HG03045 (cell line): ENCODE measurements at regions not wholly inside any gene's neighbourhood (a gene's known extent, or its start where the extent isn't known, plus 50 kb on each side); places are given as distances from the start of the nearest gene placed in this dataset.
"Not testable (repeated sequence)": the region's sequence is repeated elsewhere in the genome, so short reads cannot be mapped to it uniquely, and the experiment has no call there.

Source experiments
- ATAC-seq: cut with Tn5 transposase; IDR thresholded peaks from one replicate; pipeline ENCODE4 v1.9.1; 2021; ENCODE audit warnings: mild to moderate bottlenecking, moderate library complexity; ENCODE audit not compliant: unreplicated experiment

DNA sequence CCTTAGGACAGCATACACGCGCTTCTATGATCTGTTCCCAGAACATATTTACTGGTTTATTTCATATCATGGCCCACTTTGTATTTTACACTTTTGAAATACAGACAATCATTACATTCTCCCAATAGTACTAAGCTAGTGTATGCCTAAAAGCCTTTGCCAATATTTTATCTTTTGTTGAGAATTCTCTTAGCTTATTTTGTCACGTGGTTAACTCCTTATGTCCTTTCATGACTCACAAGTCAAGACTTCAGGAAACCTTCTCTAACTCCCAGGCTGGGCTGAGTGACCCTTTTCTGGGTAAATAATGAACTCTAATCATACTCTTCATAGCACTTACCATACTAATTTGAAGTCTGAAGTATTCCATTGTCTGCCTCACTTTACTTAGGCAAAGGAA is 444.8 kb downstream of the ZNF33B start:
- not testable (repeated sequence) for ATAC-seq

- not testable (repeated sequence) for ATAC-seq
Observed at GRCh38 chr10:42192450-42192849, 445.9 kb downstream of the ZNF33B start.

DNA sequence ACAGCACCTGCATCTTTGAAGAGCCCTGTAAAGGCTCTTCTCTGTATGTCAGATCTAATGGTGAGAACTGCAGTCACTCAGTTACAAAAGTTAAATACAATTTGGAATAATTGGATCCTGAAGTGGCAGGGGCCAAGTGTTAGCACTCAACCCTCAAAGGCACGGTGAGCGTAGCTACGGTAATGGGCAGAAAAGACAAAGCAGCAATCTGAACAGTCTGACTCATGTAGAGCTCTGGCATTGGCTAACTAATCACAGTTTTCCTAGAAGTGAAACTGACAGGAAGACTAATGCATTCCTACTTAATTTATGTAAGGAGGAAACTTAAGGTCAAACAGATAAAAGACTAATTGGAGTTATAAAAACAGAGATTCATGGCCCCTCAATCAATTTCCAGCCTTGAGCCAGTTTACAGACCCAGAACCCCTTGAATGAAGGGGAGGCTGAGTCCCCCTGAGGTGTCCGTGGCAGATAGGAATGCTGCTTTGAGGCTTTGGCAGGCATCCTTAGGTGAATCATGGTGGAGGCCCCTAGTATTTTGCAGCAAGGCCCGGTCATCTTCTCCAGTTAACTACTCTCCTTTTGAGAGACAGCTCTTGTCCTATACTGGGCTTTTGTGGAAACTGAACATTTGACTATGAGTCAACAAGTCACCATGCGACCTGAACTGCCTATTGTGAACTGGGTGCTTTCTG is 450.7 kb downstream of the ZNF33B start:
- not testable (repeated sequence) for ATAC-seq

DNA sequence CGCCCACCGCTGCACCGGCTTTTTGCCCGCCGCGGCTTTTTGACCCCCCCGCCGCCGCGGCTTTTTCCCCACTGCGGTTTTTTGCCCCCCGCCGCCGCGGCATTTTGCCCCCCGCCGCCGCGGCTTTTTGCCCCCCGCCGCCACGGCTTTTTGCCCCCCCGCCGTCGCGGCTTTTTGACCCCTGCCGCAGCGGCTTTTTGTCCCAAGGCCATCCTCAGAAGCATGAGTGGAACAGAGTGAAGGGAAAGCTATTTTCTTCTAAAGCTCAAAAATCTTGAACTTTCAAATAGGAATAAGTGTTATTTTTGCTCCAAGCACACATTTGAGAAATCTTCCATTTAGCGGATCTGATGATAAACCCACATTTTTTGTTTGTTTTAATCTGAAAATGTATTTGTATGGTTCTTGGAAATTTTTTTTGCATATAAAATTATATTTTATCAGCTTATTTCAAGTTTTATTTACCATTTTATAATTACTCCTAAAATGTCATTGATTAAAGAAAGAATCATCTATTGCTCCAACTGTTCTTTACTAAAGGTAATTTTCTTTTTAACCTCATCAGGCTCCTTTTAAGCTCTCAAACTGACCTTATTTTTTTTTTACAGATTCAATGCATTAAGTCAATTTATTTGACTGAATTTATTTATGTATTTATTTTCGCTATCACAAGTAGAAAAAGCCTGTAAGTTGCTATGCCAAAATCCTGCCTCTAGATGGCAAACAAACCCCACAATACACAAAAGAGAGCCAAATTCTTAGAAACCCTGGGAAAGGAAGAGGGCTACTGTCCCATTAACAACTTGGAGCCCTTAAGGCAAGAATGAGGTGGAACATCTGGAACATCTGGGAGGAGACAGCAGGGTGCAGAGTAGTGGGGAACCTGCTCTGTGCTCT is 460.3 kb downstream of the ZNF33B start:
- not testable (repeated sequence) for ATAC-seq

- ATAC-seq, result no peak
Observed at GRCh38 chr10:42177077-42177792, 461.1 kb downstream of the ZNF33B start.

DNA sequence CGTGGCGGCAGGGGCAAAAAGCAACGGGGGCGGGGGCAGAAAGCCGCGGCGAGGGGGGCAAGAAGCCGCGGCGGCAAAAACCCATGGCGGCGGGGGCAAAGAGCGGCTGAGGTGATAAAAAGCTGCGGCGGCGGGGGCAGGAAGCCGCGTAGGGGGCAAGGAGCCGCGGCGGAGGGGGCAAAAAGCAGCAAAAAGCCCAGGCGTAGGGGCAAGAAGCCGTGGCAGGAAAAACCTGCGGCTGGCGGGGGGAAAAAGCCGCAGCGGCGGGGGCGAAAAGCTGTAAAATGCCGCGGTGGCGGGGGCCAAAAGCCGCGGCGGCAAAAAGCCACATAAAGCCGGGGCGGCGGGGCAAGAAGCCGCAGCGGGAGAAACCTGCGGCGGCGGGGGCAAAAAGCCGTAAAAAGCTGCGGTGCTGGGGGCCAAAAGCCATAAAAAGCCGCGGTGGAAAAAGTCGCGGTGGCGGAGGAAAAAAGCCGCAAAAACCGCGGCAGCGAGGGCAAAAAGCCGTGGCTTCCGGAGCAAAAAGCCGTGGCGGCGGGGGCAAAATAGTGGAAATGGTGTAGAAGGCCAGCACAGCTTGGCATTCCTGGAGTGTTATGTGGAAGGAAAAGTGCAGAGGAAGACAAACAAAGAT is 487.8 kb downstream of the ZNF33B start:
- ATAC-seq, result no peak

GRCh38 chr10:42149722-42150427 is 488.5 kb downstream of the ZNF33B start:
- ATAC-seq, result no peak

- no peak for ATAC-seq
Observed at GRCh38 chr10:42149027-42149700, 489.2 kb downstream of the ZNF33B start.

GRCh38 chr10:42146165-42146564 is 492.2 kb downstream of the ZNF33B start:
- ATAC-seq, result not testable (repeated sequence)

GRCh38 chr10:42138023-42138422 is 500.3 kb downstream of the ZNF33B start:
- not testable (repeated sequence) for ATAC-seq

GRCh38 chr10:42113158-42113450 is 525.3 kb downstream of the ZNF33B start:
- ATAC-seq, result no peak

GRCh38 chr10:42112331-42113157 is 525.8 kb downstream of the ZNF33B start:
- no peak for ATAC-seq

DNA sequence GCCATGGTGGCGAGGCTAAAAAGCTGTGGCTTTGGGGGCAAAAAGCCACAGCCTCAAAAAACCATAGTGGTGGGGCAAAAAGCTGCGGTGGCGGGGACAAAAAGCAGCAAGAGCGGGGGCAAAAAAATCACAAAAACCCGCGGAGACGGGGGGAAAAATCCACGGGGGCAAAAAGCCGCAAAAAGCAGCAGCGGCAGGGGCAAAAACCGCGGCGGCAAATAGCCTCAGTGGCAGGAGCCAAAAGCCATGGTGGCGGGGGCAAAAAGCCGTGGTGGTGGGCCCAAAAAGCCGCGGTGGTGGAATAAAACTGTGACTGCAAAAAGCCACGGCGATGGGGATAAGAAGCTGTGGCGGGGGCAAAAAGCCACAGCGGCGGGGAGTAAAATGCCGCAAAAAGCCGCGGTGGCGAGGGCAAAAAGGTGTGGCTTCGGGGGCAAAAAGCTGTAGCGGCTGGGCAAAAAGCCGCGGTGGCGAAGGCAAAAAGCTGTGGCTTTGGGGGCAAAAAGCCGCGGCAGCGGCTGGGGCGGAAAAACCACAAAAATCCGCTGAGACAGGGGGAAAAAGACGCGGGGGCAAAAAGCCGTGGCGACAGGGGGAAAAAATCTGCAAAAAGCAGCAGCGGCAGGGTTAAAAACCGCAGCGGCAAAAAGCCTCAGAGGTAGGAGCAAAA is 526.6 kb downstream of the ZNF33B start:
- no peak for ATAC-seq

GRCh38 chr10:42111076-42111475 is 527.3 kb downstream of the ZNF33B start:
- no peak for ATAC-seq
